ENCODE measurements at regions not wholly inside any gene's neighbourhood (a gene's known extent, or its start where the extent isn't known, plus 50 kb on each side); places are given as distances from the start of the nearest gene placed in this dataset.

DNA sequence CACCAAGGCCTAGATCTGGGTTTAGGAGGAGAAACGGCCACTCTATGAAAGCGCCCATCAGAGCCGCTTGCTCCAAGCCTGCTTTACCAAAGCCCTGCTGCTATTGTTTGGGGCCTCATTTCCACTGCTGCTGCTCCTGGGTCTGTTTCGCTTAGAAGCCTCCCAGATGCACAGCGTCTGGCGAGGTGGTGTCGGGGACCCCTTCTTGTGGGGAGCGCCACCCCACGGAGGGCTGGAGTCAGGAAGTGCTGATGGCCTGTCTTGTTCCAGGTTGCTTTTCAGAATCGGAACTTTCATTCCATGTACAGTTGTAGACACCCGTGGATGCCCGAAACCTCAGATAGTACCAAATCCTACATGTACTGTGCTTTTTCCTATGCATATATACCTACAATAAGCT is 204.9 kb upstream of the TWIST2 start:
- DNase-seq (ENCODE audit: low read depth in 1 of 2, low spot score in 1 of 2) (no peak), FAIRE-seq (no peak), ATAC-seq (no peak)
- Histone ChIP-seq H3K27ac (peak overlapping the region; percentile 81 to 86; a peak in 5 of 6 replicates), H3K4me3 (no peak overlapping the region), H3K4me2 (no peak overlapping the region; the same call in 2 of the 3 replicates), H3K4me1 (peaks cover 33% of the 10 kb centered on the region), H3K9me3 (no peaks in the 10 kb centered on the region)
- 92% methylated on average over 12 of the region's 12 CpGs for WGBS (ENCODE audit: missing lambda C conversion rate)
- ChIA-PET POLR2A (no interaction called here), CTCF (interaction anchor here (3.0 kb wide), 1 partner anchor 143 kb away, joined by 13 read pairs; no protein-coding TSS in a partner anchor)
- TF ChIP-seq PHF8 (IDR thresholded peaks at IDR 0.05; ENCODE audit: borderline replicate concordance, low read depth) = no peak
- no peak for TF ChIP-seq RAD21 (conservative IDR thresholded peaks at IDR 0.05 in 1 of 2, IDR thresholded peaks at IDR 0.05 in 1 of 2)

DNA sequence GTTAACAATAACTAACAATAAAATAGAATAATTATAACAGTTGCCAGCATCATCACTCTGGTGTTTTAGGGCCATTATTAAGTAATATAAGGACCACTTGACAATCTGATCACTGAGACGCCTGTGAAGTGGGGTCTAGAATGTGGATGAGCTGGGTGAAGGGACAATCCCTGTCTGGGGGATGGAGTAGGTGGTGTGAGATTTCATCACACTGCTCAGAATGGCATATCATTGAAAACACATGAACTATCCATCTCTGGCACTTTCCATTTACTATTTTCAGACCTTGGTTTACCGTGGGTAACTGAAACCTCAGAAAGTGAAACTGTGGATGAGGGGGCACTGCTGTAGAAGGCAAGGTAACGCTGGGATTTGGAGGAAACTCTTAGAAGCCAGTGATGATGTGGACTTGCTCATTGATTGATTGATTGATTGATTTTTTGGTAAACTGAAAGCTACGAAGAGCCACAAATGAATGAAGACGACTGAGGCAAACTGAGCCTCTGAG is 204.4 kb upstream of the TWIST2 start:
- ChIA-PET POLR2A (no interaction called here), CTCF (interaction anchor here (1.4 to 3.0 kb wide), 3 partner anchors 9 to 142 kb away, joined by 3 to 13 read pairs (median 4); no protein-coding TSS in a partner anchor)
- H3K27ac ChIP-seq = peak overlapping the region; percentile 81 to 86
- peak overlapping the region; percentile 82 for H3K4me2 ChIP-seq
- no peak overlapping the region for H3K4me3 ChIP-seq
- no peaks in the 10 kb centered on the region for H3K9me3 ChIP-seq
- TF ChIP-seq POLR2AphosphoS2 (conservative IDR thresholded peaks at IDR 0.05; ENCODE audit: low read length) (no peak), NPAS2 (CRISPR knock-in tag; IDR thresholded peaks at IDR 0.05; ENCODE audit: borderline replicate concordance) (no peak), MAFK (IDR thresholded peaks at IDR 0.05; ENCODE audit: partially characterized antibody) (no peak), ZNF302 (CRISPR knock-in tag; IDR thresholded peaks at IDR 0.05) (no peak), RFX5 (IDR thresholded peaks at IDR 0.05) (no peak), SREBF2 (IDR thresholded peaks at IDR 0.05) (no peak), MYC (IDR thresholded peaks at IDR 0.05; ENCODE audit: borderline replicate concordance, low read length) (no peak), JUNB (IDR thresholded peaks at IDR 0.05) (no peak), EHF (CRISPR knock-in tag; IDR thresholded peaks at IDR 0.05) (no peak), CEBPB (IDR thresholded peaks at IDR 0.05) (no peak), NR3C1 (IDR thresholded peaks at IDR 0.05) (no peak), EP300 (IDR thresholded peaks at IDR 0.05) (no peak), CBX2 (IDR thresholded peaks at IDR 0.05; ENCODE audit: borderline replicate concordance, low read depth) (no peak)
- TF ChIP-seq, protein P1, sequence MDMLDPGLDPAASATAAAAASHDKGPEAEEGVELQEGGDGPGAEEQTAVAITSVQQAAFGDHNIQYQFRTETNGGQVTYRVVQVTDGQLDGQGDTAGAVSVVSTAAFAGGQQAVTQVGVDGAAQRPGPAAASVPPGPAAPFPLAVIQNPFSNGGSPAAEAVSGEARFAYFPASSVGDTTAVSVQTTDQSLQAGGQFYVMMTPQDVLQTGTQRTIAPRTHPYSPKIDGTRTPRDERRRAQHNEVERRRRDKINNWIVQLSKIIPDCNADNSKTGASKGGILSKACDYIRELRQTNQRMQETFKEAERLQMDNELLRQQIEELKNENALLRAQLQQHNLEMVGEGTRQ (IDR thresholded peaks at IDR 0.05) = no peak
- TF ChIP-seq, protein P2, sequence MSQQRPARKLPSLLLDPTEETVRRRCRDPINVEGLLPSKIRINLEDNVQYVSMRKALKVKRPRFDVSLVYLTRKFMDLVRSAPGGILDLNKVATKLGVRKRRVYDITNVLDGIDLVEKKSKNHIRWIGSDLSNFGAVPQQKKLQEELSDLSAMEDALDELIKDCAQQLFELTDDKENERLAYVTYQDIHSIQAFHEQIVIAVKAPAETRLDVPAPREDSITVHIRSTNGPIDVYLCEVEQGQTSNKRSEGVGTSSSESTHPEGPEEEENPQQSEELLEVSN (IDR thresholded peaks at IDR 0.05; ENCODE audit: borderline replicate concordance, low read depth) = no peak
- TF ChIP-seq, protein P3, sequence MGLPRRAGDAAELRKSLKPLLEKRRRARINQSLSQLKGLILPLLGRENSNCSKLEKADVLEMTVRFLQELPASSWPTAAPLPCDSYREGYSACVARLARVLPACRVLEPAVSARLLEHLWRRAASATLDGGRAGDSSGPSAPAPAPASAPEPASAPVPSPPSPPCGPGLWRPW (IDR thresholded peaks at IDR 0.05) = no peak
- H3K4me1 ChIP-seq = peaks cover 33% of the 10 kb centered on the region
- ATAC-seq (no peak), FAIRE-seq (no peak), DNase-seq (ENCODE audit: low read depth in 1 of 2, low spot score in 1 of 2) (no peak)
- WGBS (ENCODE audit: missing lambda C conversion rate) = 90% methylated on average over 5 of the region's 5 CpGs

DNA sequence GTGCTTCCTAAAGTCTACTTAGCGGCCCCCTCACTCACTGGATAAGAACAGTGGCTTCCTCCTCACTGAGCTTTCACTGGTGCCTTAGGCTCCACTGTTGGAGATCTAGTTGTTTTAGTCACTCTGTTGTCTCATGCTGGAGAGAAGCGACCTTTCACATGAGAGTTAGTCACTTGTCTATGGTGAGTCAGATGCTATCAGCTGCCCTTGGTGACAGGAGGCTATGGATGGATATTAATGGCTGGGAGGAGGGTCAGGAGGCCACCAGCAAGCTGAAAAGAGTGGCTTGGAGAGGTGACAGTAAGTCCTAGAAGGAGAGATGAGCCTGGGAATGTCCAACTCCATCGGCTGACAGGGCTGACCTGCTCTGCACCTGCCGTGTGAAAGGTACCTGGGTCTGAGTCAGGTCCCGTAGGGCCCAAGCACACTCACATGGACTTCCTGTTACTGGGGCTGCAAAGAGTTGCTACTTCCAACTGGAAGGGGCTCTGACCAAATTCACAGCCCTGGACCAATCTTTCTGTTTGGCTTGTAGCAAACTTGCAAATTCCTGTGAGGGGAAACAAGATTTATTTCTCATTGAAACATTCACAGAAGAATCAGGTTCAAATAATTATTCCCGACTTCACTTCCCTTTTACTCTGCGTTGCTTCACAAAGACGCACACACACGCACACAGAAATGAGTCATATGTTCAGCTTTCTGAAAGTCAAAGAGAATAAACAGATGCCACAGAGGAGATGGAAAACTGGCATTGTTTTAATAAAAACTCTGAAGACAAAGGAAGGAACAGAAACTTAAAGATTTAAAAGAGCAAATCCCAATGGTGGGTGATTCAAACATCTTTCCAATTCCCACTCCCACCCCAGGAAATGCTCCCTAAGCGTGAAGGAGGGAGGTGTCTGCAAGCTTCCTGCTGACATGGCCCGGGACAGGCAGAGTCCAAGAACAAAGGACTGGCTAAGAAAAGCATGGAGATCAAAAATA is 203.5 kb upstream of the TWIST2 start:
- peak overlapping the region; percentile 81 to 86 for H3K27ac ChIP-seq
- 15% methylated on average over 11 of the region's 11 CpGs for WGBS (ENCODE audit: missing lambda C conversion rate)
- peaks cover 33% of the 10 kb centered on the region for H3K4me1 ChIP-seq
- ATAC-seq = peak; percentile 91 to 97
- DNase-seq (ENCODE audit: low read depth in 1 of 2, low spot score in 1 of 2) = peak; percentile 78 to 84
- FAIRE-seq = peak; percentile 32
- no peak for TF ChIP-seq CBX8 (IDR thresholded peaks at IDR 0.05)
- no peak for TF ChIP-seq KDM1A (IDR thresholded peaks at IDR 0.05; ENCODE audit: low read depth)
- TF ChIP-seq RFX5 (IDR thresholded peaks at IDR 0.05) = no peak
- no peak for TF ChIP-seq MYC (IDR thresholded peaks at IDR 0.05; ENCODE audit: borderline replicate concordance, low read length)
- no peak for TF ChIP-seq EHMT2 (IDR thresholded peaks at IDR 0.05; ENCODE audit: low read depth)
- TF ChIP-seq CBX2 (IDR thresholded peaks at IDR 0.05; ENCODE audit: borderline replicate concordance, low read depth) = no peak
- TF ChIP-seq EP300 (IDR thresholded peaks at IDR 0.05) = peak in 1 of 2 experiments; percentile 25; a peak in 1 of 5 replicates
- TF ChIP-seq JUNB (IDR thresholded peaks at IDR 0.05) = peak; percentile 73
- TF ChIP-seq GATA3 (IDR thresholded peaks at IDR 0.05; ENCODE audit: borderline replicate concordance) = peak; percentile 71
- no peak for TF ChIP-seq POLR2AphosphoS2 (conservative IDR thresholded peaks at IDR 0.05; ENCODE audit: low read length)
- TF ChIP-seq SMC3 (IDR thresholded peaks at IDR 0.05) = 0 out of 3 replicates have a peak, but pooled peaks have one; percentile 8
- TF ChIP-seq FOSL2 (IDR thresholded peaks at IDR 0.05) = peak; percentile 75
- peak; percentile 82 for TF ChIP-seq FOSL2 (CRISPR knock-in tag; IDR thresholded peaks at IDR 0.05)
- TF ChIP-seq, protein P4, sequence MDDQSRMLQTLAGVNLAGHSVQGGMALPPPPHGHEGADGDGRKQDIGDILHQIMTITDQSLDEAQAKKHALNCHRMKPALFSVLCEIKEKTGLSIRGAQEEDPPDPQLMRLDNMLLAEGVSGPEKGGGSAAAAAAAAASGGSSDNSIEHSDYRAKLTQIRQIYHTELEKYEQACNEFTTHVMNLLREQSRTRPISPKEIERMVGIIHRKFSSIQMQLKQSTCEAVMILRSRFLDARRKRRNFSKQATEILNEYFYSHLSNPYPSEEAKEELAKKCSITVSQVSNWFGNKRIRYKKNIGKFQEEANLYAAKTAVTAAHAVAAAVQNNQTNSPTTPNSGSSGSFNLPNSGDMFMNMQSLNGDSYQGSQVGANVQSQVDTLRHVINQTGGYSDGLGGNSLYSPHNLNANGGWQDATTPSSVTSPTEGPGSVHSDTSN (IDR thresholded peaks at IDR 0.05) = 0 out of 2 replicates have a peak, but pooled peaks have one; percentile 62
- peak in 1 of 2 experiments; percentile 62; a peak in 2 of 4 replicates for TF ChIP-seq CEBPB (IDR thresholded peaks at IDR 0.05)
- TF ChIP-seq HOXA7 (CRISPR knock-in tag; IDR thresholded peaks at IDR 0.05) = no peak
- TF ChIP-seq, protein P5, sequence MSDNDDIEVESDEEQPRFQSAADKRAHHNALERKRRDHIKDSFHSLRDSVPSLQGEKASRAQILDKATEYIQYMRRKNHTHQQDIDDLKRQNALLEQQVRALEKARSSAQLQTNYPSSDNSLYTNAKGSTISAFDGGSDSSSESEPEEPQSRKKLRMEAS (IDR thresholded peaks at IDR 0.05) = peak; percentile 70
- TF ChIP-seq KDM5A (IDR thresholded peaks at IDR 0.05) = no peak
- H3K4me2 ChIP-seq = peak overlapping the region; percentile 82
- H3K4me3 ChIP-seq = no peak overlapping the region
- H3K9me3 ChIP-seq = no peaks in the 10 kb centered on the region
- ChIA-PET CTCF (interaction anchor here (0.9 to 3.0 kb wide), 4 partner anchors 10 to 287 kb away, joined by 3 to 13 read pairs (median 4); no protein-coding TSS in a partner anchor), POLR2A (interaction anchor here (0.8 kb wide), 1 partner anchor 757 kb away, joined by 3 read pairs; the partner anchor contains the start of gene HDAC4)

Measured in A549 (cell line).